Nucleus accumbens (tissue), 56 donors: ENCODE measurements at regions not wholly inside any gene's neighbourhood (a gene's known extent, or its start where the extent isn't known, plus 50 kb on each side); places are given as distances from the start of the nearest gene placed in this dataset.
"Not testable (repeated sequence)": the region's sequence is repeated elsewhere in the genome, so short reads cannot be mapped to it uniquely, and the experiment has no call there.

Experiments
- DNase-seq, 56 donors: peaks; one replicate each; lab custom pipeline; 2025; lab: John Stamatoyannopoulos, UW

DNA sequence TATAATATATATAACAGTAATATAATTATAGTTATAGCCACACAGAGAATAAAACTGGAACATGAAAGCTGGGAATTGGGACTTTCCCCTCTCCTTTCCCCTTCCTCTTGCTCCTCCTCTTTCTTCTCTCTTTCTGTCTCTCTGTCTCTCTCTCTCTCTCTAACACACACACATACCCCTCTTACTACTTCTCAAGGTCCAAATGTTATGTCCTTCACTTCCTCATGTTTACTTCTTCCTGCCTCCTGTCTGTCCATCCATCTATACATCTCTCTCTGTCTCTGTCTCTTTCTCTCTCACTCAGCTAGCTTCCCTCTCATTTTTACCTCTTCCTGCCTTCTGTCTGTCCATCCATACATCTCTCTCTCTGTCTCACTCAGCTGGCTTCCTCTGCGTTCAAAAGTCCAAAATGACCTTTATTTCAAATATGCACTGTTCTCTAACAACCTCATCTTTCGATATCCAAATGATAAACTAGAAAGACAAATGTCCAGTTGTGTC lies 261.1 kb downstream of the SIPA1L2 start:
- DNase-seq: no peak

DNA sequence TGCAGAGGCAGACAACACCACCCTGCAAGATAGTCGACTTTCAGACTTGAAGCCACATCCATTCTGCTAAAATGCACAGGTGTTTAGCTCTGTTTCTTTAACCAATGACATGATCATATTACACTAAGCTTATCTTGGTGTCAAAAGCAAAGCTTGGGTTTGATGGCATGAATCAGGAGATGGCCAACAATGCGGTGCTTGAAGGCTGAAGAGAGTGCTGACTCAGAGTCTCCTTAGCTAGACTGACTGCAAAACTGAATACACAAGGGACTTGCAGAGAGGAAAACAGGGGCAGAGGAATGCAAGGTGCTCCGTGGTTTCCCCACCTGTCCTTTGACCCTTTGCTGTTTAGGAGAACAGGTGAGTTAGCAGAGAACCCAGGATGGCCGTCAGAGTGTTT lies 262.6 kb downstream of the SIPA1L2 start:
- DNase-seq: no peak

DNA sequence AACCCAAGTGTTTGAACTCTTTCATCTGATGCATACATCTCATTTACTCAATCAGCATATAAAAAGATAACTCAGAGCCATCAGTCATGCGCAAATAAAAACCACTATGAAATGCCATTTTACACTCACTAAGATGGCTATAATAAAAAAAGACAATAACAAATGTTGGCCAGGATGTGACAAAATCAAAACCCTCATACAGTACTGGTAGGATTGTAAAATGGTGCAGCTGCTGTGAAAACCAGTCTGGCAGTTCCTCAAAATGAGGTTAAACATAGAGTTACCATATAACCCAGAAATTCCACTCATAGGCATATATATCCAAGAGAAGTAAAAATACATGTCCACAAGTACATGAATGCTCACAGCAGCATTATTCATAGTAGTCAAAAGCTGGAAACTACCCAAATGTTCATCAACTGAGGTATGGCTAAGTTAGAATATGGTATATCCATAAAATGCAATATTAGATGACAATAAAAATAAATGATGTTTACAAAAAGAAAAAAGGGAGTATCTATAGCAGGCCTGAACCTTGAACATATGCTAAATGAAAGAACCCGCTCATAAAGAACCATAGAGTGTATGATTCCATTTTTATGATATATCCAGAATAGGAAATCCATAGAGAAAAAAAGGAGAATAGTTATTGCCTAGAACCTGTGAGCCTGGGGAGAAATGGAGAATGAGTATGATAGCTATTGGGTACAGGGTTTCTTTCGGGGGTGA lies 265.1 kb downstream of the SIPA1L2 start:
- DNase-seq: no peak

DNA sequence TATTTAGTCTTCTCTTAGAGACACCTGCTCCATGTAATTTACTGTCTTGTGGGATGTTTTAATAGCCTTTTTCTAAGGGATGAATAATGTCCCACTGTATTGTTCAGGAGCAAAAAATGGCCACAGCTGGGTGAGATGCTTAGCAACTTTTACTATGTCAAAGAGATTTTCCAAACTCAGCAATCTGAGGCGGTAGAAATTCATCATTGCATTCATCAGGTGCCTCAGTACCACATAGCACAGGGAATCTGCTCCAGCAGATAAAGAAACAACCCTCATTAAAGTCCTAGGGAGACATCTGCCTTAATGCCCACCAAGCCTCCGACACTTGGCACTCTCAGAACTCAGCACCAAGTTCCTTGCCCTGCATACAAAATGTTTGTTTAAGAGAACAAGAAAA lies 266.9 kb downstream of the SIPA1L2 start:
- no peak for DNase-seq

DNA sequence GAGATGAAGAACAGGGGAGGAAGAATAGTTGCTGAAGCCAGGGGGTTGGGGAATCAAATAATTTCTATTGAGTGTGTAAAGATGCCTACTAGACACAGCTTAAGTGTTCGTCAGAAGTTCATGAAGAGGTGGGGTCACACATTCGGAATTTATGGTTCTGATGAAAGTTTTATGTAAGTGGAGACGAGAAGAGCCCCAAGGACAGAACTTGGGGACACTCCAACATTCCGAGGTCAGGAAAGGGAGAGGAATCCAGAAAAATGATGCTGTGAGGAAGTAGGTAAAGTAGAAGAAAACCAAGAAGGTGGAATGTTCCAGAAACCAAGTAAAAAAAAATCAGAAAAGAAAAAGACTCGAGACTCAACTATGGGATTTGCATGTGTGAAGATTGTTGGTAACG lies 272.5 kb downstream of the SIPA1L2 start:
- no peak for DNase-seq

DNA sequence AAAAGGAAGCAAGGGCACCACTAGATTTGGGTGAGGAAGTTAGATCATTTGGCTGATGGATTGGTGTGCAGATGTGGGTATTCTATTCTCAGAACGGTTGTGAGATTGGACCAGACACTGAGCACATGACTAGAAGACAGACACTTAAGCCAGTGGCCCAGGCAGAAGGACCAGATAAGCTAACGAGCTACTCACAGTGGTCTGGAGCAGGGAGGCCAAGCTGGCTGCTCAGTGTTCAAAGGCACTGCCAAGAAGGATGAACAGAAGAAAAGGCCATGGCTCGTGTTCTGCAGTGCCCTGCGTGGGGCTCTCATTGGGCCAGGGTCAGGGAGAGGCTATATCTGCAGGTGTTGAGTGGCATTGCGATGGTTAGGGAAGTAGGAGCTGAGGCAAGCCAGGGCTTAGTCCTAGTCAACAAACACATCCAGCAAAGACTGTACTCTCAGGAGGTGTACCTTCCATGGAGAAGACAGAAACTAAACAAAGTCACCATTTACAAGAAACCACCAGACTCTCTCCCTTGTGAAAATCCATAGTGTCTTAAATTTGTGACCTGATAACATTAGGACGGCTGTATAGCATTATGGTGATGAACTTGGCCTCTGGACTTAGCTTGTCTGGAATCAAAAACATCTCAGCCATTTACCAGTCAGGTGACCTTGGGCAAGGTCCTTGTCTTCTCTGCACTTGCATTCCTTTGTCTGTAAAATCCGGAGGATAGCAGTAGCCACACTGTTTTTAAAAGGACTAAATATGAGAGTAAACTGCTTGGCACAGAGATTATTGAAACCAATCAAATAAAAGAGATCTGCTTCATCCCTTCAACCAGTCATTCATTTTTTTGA lies 274.5 kb downstream of the SIPA1L2 start:
- DNase-seq: no peak

DNA sequence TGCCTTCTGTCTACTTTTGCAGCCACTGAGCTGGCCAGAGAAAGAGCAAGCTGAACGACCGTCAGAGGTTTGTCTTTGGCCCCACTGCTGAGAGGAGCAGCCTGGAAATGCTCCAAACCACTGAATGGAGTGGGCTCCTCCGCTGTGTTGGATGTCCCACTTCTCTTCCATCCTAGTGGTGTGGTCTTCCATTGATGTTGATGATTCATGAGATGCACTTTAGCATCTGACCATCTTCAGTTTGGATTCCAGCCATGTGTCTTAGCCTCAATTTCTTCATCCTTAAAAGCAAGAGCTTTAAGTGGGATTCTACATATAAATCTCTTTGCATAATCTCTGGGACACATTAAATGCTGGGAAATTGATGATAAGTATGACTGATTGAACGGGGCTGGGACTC lies 276.9 kb downstream of the SIPA1L2 start:
- no peak for DNase-seq

DNA sequence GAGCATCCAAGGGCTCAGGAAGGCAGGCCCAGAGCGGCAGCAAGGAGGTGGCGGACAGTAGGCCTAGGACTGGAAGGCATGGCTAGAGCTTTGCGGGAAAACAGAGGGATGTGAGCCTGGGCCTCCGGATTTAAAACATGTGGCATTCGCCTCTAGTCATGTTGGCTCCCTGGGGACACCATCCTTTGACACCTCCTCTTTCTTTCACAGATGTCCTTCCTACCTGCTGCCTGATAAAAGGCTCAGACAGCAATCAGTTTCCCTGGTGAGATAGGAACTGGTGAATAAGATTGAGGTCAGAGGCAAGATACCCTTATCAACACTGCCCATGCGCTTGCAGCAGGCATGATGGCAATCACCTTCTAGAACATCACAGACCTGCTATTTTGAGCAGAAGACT lies 277.6 kb downstream of the SIPA1L2 start:
- DNase-seq: no peak

DNA sequence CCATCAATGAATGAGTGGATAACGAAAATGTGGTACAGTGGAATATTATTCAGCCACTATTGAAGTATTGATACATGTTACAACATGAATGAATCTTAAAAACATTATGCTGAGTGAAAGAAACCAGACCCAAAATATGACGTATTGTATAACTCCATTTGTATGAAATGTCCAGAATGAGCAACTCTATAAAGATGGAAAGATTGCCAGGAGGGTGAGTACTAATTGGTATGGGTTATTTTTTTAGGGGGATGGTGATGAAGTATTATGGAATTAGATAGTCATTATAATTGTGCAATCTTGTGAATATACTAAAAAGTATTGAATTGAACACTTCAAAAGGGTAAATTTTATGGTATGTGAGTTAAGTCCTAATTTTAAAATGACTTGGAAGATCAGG lies 278.6 kb downstream of the SIPA1L2 start:
- DNase-seq: no peak

DNA sequence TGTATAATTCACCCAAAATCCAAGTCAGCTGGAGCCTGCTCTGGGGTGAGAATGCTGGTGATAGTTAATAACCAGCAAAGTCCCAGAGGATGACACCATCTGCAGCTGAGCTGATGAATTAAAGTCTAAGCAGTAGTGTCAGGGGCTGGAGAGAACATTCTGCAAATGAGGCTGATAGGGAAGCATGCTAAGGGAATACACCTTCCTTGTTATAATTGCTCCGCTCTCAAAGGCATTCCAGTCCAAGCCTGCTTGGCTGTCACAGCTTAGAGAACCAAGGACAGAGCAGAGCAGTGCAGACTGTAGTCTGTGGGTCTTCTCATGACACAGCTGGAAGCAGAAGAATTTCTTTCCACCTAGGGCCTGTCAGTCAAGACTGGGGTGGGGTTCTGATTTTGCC lies 283.1 kb downstream of the SIPA1L2 start:
- no peak for DNase-seq

DNA sequence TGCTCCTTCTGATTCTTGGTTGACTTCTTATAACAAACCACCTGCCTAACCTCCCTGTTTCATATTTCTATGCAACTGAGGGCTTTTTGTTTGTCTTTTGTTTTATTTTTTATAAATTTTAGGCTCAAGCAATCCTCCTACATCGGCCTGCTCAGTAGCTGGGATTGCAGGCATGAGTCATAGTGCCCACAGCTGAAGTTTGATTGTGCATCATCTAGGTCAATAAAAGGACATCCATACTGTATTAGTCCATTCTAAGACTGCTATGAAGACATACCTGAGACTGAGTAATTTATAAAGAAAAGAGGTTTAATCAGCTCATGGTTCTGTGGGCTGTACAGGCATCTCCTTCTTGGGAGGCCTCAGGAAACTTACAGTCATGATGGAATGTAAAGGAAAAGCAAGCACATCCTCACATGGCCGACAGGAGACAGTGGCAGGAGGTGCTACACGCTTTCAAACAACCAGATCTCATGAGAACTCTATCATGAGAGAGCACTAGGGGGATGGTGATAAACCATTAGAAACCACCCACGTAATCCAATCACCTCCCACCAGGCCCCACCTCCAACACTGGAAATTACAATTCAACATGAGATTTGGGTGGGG lies 285.0 kb downstream of the SIPA1L2 start:
- no peak for DNase-seq

DNA sequence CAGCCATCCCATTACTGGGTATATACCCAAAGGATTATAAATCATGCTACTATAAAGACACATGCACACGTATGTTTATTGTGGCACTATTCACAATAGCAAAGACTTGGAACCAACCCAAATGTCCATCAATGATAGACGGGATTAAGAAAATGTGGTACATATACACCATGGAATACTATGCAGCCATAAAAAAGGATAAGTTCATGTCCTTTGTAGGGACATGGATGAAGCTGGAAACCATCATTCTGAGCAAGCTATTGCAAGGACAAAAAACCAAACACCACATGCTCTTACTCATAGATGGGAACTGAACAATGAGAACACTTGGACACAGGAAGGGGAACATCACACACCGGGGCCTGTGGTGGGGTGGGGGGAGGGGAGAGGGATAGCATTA lies 285.7 kb downstream of the SIPA1L2 start:
- DNase-seq: not testable (repeated sequence)

DNA sequence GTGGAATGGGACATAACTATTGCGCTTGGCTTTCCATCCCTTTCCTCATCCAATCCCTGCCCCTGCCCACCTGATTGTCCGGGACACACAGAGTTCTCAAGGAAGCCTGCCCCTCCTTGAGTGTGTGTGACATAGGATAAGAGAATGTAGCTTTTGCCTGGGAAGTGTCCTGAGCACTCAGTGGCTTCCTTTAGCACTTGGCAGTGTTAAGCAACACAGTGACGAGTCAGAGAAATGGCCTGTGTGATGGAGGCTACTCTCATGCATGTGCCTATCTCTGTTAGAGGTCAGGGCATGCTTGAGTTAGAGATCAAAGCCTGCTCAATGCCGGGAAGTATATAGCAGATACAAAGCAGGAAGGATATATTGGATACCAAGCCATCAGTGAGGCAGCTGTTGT lies 289.5 kb downstream of the SIPA1L2 start:
- no peak for DNase-seq

DNA sequence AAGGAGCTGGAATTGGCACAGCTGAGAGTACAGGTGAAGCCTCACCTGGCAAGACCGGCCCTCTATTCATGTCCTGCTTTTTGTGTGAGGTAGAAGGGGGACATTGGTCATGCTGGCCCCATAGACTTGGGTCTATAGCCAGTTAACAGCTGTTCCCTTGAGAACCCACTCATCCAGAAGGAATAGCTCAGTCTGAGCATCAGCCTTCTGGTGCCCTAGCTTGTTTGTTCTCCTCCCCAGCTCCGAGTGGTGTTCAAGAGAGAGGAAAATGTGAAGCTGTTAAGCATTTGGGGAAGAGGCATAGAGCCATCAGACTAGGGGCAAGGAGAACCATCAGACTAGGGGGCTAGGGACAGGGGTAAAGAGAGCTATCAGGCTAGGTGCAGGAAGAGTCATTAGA lies 290.9 kb downstream of the SIPA1L2 start:
- no peak for DNase-seq

DNA sequence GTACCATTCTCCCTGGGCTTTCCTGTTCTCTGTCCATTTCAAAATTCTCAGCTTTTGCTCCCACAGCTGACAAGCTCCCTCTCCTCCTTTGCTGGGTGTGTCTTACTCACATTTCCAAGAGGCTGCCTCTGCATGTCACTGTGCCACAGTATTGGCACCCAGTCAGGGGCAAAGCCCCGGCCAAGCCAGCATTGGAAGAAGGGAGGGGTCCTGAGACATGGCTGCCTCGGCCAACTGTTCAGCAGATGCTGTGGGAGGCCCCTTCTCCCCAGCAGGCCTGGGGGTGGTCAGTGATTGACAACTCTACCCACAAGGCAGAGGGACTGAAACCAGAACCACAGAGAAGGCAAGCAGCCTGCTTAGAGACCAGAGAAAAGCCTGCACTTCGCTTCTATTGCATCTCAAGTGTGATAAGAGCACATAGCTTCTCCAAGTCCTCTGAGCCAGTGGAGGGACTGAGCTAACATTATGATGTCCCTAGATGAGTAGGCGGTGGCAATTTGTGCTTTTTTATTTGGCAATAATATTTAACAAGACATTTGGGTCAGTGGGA lies 294.1 kb downstream of the SIPA1L2 start:
- no peak for DNase-seq

DNA sequence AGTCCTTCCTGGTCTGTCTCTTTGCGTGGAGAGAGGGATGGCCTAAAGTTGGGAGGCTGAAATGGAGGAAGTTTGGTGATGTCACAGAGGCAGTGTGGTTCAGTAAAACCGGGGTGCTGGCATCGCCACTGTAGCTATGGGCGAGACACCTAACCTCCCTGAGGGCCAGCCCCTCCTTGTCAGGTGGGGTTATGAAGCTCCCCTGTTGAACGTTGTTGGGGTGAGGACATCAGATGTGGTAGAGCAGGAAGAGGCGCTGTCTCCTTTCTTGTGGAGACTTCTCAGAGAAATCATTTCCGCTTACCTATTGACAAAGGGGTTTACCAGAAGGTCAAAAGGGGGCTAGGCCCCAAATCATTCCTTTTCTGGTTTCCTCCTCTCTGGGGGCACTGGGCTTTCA lies 294.7 kb downstream of the SIPA1L2 start:
- no peak for DNase-seq

DNA sequence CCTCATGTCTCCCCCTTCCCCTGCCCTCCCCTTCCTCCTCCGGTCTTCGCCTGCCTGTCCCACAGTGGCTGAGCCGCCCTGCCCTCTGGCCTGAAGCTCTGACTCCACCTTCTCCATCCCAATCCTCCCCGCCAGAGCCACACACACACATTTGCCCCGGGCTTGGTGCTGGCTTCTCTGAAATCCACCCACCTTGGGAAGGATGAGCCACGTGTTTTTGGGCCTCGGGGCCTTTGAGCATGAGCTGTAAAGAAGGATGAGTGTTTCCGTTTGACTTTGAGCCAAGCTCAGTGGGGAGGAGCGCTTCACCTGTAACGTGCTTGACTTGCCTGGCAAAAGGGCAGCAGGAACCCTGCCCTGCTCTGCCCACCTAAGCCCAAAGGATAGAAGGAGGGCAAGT lies 295.1 kb downstream of the SIPA1L2 start:
- no peak for DNase-seq

DNA sequence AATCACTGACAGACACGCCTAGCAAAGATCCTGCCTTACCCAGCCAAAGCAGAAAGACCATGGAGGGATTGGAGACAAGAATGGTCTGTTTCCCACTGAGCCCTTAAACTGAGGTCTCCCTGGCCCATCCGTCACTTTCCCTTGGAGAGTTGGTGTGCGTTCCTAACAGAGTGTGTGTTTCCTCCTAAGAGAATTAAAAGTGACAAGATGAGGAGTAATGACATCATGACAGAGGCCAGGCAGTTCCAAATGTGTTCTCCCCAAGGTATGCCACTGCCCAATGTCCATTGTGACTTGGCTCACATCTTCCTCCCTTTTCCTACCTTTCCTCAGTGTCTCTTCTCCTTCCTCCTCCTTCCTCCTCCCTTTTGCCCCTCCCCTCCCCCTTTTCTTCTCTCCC lies 295.7 kb downstream of the SIPA1L2 start:
- no peak for DNase-seq

DNA sequence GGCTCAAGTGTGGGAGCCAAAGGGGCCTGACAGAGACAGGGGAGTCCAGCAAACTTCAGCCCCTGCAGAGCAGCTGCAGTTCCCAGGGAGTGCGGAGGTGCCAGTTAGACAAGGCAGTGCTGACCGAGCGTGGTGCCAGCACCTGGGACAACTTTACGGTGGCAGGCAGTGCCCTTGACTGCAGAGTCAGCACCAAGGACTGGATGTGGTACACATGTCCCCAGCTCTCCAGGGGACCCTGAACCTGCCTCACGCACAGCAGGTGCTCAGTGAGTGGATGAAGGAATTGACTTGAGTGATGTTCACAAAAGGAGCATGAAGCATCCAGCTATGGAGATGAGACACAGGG lies 296.5 kb downstream of the SIPA1L2 start:
- no peak for DNase-seq

DNA sequence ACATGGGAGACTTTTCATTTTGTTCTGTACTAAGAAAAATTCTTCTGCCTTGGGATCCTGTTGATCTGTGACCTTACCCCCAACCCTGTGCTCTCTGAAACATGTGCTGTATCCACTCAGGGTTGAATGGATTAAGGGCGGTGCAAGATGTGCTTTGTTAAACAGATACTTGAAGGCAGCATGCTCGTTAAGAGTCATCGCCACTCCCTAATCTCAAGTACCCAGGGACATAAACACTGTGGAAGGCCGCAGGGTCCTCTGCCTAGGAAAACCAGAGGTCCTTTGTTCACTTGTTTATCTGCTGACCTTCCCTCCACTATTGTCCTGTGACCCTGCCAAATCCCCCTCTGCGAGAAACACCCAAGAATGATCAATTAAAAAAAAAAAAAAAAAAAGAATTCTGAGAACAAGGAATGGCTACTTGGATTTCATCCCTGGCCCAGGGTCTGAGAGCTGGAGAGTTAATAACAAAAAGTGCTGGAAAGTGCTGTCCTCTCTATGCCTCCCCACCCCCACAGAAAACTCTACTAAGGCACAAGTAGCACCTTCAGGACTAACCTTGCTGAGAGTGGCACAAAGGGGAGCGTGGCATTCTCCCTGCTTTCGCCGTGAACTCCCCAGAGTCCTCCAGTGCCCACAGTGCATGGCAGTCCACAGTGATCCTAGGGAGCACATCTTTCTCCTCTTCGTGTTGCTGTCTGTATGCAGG lies 297.1 kb downstream of the SIPA1L2 start:
- DNase-seq: not testable (repeated sequence)
